GM21576 (cell line): ENCODE measurements at regions not wholly inside any gene's neighbourhood (a gene's known extent, or its start where the extent isn't known, plus 50 kb on each side); places are given as distances from the start of the nearest gene placed in this dataset.
"Not testable (repeated sequence)": the region's sequence is repeated elsewhere in the genome, so short reads cannot be mapped to it uniquely, and the experiment has no call there.

Experiments used
- ATAC-seq: cut with Tn5 transposase; IDR thresholded peaks from one replicate; pipeline ENCODE4 v1.9.1; 2021; ENCODE audit warnings: mild to moderate bottlenecking, moderate library complexity; ENCODE audit not compliant: unreplicated experiment

DNA sequence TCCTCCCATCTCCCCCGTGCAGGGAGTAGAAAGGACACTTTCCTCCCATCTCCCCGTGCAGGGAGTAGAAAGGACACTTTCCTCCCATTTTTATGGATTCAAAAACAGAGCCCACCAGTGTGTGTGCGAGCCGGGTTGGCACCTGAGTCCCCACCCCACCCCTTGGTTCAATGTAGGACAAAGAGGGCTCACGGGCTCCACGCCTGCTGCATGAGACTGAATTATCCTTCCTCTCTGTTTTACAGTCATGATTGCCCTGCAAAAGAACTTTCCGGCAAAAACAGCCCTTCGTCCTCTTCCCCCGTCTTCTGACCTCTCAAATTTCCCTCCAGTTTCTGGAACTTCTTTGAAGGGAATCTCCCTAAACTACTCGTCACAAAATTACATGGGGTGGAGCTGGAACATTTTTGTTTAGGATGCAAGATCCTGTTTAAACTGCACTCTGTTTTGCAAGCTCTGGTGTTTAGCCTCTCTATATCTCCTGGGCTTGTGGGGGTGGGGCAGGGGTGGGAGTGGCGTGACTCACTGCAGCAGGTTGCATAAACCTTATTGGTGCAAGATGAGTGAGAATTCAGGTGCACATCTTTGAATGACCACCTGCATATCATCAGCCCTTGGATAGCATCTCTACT, 99.8 kb downstream of the PSMG1 start:
- ATAC-seq = no peak

DNA sequence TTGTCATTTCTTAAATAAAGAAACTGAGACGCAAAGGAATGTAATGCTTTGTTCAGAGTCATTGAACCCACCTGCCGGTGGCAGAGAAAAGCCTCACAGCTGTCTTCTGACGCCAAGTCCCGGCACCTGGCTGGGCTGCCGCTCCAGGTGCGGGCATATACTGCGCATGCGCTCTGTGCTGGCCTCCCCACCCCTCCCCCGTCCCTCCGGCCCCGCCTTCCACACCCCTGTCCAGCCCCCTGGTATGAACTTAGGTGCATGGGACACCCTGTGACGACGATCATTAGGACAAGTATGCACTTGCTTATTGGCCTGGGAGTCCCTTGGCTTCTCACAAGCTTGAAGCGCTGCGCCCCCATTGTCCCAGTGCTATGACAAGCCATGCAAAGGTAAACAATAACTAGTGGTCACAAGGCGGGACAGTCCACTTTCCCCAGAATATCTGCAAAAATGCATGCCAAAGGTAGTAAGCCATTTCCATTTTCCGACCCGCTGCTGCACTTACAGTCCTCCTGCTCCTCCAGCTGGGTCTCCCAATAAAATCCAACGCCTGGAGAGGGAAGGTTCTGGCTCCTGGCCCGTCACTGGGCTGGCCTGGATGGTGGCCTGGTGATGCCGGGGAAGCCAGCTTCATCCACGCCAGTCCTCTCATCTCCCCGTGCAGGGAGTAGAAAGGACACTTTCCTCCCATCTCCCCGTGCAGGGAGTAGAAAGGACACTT, 100.4 kb downstream of the PSMG1 start:
- no peak for ATAC-seq

DNA sequence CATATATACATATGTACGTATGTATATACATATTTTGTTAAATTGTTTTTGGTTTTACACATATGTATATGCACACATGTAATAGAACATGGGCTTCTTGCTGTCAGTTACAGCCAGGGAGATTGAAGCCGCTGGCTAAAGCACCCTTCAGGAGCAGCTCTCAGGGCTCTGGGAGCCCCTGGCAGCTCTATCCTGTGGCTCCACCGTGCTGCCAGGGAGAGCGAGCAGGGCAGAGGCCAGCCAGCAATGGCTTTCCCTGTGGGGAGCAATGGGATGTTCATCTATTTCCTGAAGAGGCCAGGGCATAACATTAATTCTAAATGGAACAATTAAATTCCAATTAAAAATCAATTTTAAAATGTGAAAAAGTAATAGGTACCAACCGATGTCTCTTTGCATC, 102.9 kb downstream of the PSMG1 start:
- ATAC-seq = no peak

DNA sequence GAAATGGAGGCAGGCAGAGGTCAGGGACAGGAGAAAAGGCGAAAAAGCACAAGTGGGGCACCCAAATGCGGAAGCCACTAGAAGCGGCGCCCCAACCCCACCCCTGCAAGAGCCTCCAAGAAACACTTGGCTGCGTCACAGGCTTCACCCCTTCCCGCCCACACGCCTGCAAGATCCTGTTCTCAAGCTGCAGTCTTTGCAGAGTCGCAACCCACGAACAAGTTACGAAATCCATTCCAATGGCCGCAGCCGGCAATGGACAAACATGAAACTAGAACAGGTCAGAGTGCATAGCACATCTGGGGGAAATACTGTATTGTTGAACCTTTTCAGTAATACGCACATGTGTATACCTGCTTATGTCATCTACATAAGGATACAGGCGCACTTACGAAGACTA, 103.6 kb downstream of the PSMG1 start:
- no peak for ATAC-seq

DNA sequence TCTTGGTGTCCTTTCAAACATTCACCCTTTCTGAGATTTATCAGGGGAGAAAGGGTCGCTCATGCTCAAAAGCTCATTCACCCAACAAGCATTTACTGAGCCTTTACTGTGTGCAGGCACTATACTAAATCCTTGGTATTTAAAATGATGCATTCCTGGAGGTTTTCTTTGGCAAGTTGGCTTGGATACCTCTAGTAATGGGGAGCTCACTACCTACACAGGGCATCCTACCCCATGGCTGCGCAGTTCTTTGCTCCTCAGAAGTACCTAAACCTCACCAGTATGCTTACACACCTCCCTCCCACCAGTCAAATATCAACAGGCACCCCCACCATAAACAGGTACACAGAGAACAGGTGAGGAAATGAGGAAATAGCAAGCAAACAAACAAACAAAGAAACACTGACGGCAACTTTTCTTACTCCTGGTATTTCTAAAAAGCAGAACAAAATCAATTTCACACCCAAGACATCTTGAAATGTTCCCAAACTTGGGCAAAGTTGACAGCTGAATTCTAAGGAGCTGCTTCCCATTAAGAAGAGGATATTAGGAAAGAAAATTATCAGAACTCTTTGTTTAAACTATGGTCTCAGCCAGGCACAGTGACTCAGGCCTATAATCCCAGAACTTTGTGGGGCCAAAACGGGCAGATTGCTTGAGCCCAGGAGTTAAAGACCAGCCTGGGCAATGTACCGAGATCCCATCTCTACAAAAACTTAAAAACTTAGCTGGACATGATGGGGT, 104.8 kb downstream of the PSMG1 start:
- ATAC-seq = no peak

DNA sequence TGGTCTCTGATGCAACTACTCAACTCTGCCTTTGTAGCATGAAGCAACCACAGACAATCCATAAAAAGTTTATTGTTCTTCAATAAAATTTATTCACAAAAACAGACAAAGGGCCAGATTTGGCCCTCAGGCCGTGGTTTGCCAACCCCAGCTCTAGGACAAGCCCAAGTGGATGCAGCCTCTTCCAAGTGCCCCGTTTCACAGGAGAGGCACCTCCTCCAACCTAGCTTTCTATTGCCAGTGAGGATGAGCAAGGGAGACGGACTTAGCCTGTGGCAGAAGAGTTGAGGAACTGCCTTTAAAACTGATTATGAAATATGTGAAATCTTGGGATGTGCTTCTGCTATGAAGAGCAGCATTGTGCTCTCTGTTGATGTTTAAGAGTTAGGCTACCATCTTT, 105.4 kb downstream of the PSMG1 start:
- no peak for ATAC-seq

DNA sequence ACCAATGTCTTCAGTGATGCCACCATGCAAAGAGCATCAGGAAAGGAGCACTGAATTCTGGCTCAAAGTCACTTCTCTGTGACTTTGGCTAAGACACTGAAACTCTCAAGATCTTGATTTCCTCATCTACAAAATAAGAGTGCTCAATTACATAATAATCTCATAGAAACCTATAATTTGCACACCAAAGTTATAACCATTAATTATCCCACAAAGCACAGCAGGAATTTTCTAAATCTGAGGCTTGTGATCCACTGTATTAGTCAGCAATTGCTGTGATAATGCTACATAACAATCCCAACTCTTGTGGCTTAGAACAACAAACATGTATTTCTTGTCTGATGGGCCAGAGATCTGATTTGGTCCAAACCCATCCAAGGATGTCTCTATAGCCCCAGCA, 108.7 kb downstream of the PSMG1 start:
- no peak for ATAC-seq

DNA sequence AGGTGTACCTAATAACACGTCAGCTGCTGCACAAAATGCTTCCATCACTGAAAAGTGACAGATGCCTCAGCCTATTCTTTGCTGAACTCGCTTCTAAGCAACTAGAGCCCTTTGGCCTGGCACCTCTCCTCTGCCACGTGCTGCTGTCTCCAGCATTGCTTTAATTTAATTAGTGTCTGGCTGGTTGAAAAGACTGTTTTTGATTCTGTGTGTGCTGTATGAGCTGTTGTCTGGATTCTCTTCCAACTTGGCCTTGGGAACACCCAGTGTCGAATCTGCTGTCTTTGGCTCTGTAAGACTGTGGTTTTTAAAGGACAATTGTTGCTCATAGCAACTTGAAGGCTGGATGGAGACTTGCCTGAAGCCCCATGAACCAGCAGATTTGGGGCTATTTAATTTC, 109.5 kb downstream of the PSMG1 start:
- no peak for ATAC-seq

DNA sequence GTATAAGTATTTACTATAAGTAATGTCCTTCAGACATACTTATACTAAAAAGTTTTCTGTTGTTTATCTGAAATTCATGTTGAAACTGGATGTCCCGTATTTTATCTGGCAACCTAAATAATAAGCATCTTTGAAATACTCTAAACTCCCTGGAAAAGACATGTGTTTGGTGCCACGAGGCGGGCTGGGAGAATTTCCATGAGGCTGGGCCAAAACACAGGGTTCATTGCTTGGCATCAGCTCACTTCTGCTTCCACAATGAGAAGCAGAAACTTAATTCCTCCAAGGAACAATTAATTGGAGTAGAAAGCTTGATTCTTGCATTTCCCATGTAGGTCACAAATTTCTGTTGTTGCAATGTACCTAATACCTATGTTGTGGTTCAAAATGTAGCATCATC, 110.2 kb downstream of the PSMG1 start:
- no peak for ATAC-seq

DNA sequence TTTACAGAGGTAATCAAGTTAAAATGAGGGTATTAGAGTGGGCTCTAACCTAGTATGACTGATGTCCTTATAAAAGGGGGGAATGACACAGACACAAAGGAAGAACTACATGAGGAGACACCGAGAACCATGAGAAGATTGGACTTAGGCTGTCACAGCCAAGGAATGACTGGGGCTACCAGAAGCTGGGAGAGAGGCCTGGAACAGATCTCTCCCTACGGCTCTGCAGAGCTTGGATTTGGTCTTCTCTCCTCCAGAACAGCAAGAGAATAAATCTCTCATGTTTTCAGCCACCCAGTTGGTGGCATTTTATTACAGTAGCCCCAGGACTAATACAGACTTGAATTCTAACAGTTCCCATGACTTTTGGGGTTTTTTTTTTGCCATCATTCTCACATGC, 110.8 kb downstream of the PSMG1 start:
- no peak for ATAC-seq

DNA sequence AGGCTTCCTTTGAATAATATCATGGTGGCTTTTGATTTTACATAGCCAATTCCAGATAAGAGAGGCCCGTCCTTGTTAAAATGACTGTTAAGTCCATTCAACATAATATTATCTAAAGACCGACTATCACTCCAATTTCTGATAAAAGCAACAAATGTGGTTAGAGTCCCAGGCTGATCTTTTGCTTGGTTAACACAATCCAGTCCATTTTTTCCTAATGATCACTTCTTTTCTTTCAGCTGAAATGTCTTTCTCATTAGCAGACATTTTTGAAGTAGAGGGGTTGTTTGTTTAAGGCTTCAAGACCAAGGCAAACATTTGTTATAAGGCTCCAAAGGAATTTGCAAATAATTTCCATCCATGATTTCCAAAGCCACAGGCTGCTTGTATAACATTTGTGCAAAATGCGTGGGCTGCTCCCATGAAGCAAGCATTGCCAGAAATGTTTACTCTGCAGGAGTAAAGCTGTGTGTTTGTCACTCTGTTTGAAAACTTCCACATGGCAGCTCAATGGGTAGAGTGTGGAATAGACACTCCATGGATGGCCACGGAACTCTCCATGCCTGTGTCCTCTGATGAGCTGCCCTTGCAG, 111.5 kb downstream of the PSMG1 start:
- ATAC-seq = no peak

DNA sequence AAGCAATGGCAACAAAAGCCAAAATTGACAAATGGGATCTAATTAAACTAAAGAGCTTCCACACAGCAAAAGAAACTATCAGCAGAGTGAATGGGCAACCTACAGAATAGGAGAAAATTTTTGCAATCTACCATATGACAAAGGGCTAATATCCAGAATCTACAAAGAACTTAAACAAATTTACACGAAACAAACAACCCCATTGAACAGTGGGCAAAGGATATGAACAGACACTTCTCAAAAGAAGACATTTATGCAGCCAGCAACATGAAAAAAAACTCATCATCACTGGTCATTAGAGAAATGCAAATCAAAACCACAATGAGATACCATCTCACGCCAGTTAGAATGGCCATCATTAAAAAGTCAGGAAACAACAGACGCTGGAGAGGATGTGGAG, 113.4 kb downstream of the PSMG1 start:
- not testable (repeated sequence) for ATAC-seq

DNA sequence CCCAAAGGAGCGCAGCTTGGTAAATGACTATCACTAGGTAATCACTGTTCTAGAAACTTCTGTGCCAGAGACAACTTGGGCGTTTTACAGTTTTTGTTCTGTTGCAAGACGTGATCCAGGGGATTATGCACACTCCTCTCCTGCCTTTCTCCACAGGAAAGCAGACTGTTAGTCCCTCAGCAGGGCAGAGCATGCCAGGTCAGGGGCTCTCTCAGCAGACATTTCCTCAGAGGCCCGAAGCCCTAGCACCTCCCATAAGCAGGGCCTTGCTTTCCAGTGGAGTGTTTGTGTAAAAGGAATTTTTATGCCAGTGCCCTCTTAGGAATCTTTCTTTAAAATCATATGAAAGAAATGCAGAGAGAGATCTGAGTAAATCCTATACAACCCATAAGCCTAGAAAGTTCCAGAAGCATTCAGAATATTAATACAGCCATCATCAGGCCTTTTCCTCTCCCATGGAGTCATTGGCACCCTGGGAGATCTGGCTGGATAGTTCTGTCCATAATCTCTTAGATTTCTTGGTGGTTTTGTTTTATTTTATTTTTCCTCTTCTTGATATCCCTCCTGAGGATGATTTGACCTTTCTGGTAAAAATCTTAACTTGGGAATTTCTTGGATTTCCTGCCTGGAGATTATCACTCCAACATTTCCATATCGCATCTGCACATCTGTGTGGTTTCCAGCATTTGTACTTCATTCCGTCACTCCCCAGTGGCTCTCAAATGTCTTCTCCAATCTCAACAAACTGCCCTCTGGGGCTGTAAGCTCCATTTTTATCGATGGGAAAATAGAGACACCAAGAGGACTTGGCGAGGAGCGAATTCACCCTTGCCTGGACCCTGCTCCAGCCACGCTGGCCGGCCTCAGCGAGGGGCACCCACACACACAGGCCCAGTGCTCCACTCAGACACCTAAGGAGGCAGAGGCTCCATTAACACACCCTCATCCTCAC, 116.1 kb downstream of the PSMG1 start:
- ATAC-seq = no peak

DNA sequence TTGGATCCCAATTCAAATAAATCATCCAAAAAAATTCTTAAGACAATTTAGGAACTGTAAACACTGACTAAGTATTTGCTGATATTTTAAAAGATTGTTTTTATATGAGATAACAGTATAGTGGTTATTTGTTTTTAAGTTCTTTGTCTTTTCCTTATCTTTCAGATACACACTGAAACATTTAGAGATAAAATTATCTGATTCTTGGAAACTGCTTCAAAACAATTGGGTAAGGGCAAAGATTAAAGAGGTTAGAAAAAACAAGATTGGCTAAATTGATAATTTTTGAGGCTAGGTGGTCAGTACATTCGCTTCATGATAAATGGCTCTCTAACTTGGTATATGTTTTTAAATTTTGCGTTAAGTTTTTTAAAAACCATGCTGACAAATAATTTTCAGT, 117.3 kb downstream of the PSMG1 start:
- no peak for ATAC-seq

DNA sequence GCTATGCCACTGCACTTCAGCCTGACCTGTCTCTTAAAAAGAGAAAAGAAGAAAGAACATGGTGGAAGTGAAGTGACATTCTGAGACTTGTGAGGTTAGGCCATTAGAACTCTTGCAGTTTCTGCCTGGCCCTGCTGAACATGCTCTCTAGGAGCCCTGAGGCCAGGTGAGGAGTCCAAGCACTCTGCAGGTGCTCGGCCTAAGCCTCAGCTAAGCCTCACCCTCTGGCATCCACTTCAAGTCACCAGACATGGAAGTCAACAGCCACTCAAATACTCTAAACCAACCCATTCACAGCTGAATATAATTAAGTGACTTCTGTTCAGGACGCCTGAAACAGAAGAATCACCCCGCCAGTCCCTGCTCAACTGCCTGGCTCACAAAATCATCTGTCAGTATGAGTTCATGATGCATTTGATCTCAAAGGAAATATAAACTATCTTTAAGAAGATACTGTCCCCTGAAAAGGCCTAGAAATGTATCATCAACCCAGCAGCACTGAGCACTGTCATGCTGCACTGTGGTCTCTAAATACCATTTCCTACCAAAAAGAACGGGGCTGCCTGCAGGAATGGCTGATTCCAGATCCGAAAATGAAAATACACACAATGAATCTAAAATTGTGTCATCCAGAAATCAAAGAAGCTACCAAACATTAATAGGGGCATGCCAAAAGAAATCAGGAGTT, 118.8 kb downstream of the PSMG1 start:
- ATAC-seq = no peak

DNA sequence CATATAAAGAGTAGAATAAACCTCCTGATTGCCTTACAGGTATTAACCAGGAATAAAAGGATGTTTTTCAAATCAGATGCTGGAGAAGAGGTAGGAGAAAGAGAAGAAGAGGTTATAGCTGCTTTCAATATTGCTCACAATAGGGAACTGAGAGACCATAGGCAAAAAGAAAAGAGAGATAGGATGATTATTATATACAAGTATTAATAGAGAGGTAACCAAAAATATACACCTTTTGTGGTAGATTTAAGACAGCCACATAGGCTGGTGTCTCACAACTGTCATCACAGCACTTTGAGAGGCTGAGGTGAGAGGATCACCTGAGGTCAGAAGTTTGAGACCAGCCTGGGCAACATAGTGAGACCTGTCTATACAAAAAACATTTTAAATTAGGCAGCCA, 119.7 kb downstream of the PSMG1 start:
- no peak for ATAC-seq

DNA sequence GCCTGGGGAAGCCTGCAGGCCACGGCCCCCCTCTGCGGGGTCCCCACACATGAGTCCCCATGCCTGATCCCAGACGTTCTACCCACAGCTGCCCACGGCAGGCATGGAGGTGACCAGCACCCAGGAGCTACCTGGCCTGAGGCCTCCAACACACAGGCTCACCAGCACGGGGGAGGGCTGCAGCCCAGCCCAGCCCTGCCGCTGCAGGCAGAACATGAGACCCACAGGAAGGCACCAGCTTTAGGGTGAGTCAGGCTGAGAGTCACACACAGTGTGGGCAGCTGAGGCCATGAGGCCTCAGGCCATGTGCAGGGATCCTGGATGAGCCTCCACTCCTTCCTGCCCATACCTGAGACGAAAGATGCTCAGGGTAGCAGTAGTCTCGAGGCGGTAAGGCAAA, 121.1 kb downstream of the PSMG1 start:
- ATAC-seq = no peak

DNA sequence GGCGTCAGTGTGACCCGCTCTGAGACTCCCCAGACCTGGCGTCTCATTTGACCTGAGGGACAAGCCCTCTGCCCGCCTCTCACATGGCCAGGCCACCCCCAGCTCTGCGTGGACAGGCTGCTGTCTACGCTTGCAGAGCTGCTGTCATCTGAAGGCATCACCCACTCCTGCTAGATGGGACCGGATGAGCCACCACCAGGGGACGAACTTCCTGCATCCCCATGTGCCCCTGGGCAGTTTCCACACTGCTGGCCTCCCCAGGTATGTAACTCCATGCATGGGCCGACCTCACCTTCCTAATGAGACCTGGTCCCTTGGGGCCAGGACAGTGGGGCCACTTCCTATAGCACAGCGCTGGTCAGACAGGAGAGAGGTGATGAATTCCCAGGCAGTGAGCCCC, 121.5 kb downstream of the PSMG1 start:
- no peak for ATAC-seq

DNA sequence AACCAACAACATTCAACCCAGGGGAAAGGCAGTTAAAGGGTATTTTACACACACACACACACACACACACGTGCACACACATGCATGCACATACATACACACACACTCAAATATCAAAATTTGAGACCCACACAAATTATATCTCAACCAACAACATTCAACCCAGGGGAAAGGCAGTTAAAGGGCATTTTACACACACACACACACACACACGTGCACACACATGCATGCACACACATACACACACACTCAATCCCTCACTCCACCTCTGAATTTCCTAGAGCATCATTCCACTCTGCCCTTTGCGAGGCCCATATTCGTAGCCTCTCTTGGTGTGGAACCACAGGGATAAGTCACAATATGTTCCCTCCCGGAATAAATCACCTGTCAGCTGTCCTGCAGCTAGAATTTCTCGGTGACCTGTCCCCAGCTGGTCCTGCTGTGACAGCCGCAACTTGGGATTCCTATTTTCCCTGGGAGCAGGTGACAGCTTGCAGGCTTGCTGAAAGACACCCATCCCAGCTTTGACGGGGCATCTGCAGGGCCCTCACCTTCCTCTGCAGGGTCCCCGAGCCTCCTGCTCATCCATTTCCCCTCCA, 122.7 kb downstream of the PSMG1 start:
- ATAC-seq = no peak

DNA sequence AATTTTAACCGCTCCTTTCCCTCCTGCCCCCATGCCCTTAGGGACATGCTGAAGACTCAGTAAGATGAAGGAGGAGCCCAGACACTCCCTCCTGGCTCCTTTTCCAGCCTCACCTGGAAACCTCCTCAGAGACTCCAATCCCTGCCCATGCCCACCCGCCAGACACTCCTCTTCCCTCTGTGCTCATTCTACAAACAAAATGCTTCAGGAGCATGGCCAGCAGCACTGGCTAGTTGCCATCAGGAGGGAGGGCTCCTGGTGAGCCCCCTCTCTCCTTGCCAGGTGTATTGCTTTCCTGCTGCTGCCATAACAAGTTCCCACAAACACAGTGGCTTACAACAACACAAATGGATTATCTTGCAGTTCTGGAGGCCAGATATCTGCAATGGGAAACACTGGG, 126.1 kb downstream of the PSMG1 start:
- no peak for ATAC-seq
